ENCODE measurements at regions not wholly inside any gene's neighbourhood (a gene's known extent, or its start where the extent isn't known, plus 50 kb on each side); places are given as distances from the start of the nearest gene placed in this dataset.

GRCh38 chrX:9310616-9311015 lies 154.2 kb upstream of the TBL1X start:
- TF ChIP-seq, protein P1, sequence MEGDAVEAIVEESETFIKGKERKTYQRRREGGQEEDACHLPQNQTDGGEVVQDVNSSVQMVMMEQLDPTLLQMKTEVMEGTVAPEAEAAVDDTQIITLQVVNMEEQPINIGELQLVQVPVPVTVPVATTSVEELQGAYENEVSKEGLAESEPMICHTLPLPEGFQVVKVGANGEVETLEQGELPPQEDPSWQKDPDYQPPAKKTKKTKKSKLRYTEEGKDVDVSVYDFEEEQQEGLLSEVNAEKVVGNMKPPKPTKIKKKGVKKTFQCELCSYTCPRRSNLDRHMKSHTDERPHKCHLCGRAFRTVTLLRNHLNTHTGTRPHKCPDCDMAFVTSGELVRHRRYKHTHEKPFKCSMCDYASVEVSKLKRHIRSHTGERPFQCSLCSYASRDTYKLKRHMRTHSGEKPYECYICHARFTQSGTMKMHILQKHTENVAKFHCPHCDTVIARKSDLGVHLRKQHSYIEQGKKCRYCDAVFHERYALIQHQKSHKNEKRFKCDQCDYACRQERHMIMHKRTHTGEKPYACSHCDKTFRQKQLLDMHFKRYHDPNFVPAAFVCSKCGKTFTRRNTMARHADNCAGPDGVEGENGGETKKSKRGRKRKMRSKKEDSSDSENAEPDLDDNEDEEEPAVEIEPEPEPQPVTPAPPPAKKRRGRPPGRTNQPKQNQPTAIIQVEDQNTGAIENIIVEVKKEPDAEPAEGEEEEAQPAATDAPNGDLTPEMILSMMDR (conservative IDR thresholded peaks at IDR 0.05; ENCODE audit: low read length), result no peak
- no peak for TF ChIP-seq EZH2phosphoT487 (IDR thresholded peaks at IDR 0.05; ENCODE audit: borderline replicate concordance)
